NK-92 treated with Interleukin-12 subunit alpha and Interleukin-12 subunit beta, amount 100 ng/mL, for 24 hours (cell line): ENCODE measurements at regions not wholly inside any gene's neighbourhood (a gene's known extent, or its start where the extent isn't known, plus 50 kb on each side); places are given as distances from the start of the nearest gene placed in this dataset.

Source experiments
- DNase-seq: peaks from one replicate; lab custom pipeline; 2025; lab: John Stamatoyannopoulos, UW

DNA sequence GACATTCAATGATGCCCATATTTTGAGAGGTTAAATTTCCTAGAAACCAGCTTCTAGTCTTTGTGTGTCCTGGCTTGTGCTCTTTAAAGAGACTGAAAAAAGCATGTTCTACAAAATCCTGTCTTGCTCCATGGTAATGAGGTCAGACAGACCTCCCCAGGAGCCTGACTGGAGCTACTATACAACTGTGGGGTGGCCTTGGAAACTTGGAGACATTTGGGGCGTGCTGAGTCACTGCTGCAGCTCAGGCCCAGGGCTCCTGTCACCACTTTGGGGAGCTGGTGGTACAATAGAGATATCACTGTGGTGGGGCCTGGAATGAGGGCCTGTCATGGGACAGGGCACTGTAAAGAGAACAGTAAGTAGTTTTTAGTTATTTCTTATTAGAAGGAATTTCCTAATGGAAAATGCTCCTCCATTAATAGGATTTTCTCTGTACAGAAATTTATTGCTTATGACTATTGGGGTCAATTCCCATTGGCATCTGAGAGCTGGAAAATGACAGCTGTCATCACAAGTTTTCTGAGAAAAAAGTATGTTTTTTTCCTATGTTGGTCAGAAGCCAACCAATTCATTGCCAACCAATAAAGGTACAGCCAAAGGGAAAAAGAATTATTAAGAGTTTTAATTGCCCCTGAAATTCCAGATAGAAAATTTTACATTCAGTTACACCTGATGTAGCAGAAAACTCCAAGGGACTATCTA lies 207.4 kb upstream of the JADE1 start:
- no peak for DNase-seq

- DNase-seq, result peak; percentile 1
Measured at GRCh38 chr4:128600996-128601871, 208.3 kb upstream of the JADE1 start.

DNA sequence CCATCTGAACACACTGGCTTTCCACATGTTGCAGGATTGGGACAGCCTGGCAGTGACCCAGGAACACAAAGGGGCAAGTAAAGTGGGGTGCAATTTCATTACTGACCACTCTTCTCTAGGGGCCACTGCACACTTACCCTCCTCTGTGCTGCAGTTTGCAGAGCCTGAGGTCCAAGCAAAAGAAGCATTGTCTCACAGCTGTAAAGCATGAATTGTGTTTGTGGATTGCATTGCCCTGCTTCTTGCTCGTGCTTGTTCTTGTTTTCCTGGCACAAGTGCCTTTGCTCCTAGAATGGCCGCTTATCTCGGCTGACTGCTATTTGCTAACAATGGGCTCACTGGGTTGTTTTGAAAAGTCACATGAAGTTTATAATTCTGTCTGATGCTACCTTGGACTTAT lies 209.1 kb upstream of the JADE1 start:
- DNase-seq, result no peak

DNA sequence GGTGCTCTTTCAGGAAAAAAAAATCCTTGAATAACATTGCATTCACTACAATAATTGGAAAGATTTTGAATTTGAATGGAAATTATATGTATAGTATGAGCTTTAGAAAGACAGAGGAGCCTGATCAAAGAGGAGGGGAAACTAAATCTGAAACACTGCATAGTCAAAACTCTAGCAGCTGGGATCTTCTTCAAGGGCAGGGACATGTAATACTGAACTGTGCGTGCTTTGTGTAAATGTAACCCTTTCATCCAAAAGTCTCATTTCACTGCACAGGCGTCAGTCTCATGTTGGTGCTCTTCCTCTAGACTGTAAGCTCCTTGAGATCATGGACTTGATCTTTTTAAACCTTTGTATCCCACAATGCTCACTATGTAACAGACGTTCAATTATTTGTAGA lies 212.0 kb upstream of the JADE1 start:
- no peak for DNase-seq

GRCh38 chr4:128596853-128597252 lies 212.6 kb upstream of the JADE1 start:
- DNase-seq, result no peak

DNA sequence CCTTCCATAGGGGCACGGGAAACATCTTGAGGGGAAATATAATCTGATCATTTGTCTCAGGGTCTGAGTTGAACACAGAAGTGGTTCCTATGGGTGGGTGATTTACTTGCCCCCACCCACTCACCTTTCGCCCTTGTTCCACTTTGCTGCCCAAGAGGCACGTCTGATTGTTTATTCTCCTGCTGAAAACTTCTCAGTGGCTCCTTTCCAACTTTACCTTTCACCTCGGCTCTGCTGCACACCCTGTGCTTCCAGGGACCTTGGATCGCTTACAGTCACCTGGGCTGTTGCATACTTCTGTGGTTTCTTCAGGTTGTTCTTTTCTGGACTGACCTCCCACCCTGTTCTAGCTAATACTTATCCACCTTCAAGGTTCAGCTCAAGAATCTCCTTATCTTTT lies 213.4 kb upstream of the JADE1 start:
- no peak for DNase-seq

- DNase-seq, result no peak
Measured at GRCh38 chr4:128591482-128591881, 218.0 kb upstream of the JADE1 start.

GRCh38 chr4:128590773-128591172 lies 218.7 kb upstream of the JADE1 start:
- no peak for DNase-seq

- no peak for DNase-seq
Measured at GRCh38 chr4:128590034-128590740, 219.3 kb upstream of the JADE1 start.

GRCh38 chr4:128589384-128589965 lies 220.0 kb upstream of the JADE1 start:
- DNase-seq, result no peak

DNA sequence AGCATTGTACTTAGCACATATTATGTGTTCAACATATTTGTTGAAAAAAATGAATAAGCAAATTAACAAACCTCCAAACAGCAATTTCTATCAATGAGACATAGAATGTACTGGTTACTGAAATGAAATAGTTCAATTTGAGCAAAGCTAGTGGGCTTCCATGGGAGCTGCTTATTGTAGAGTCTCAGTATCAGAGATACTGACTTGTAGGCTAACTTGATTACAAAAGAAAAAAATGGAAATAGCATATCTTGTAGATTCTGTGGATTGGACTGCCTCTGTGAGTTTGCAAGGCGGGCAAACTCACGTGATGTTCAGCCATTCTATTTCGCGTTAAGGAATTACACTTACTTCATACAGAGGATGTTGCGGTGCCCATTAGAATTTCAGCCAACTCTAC lies 222.1 kb upstream of the JADE1 start:
- no peak for DNase-seq

DNA sequence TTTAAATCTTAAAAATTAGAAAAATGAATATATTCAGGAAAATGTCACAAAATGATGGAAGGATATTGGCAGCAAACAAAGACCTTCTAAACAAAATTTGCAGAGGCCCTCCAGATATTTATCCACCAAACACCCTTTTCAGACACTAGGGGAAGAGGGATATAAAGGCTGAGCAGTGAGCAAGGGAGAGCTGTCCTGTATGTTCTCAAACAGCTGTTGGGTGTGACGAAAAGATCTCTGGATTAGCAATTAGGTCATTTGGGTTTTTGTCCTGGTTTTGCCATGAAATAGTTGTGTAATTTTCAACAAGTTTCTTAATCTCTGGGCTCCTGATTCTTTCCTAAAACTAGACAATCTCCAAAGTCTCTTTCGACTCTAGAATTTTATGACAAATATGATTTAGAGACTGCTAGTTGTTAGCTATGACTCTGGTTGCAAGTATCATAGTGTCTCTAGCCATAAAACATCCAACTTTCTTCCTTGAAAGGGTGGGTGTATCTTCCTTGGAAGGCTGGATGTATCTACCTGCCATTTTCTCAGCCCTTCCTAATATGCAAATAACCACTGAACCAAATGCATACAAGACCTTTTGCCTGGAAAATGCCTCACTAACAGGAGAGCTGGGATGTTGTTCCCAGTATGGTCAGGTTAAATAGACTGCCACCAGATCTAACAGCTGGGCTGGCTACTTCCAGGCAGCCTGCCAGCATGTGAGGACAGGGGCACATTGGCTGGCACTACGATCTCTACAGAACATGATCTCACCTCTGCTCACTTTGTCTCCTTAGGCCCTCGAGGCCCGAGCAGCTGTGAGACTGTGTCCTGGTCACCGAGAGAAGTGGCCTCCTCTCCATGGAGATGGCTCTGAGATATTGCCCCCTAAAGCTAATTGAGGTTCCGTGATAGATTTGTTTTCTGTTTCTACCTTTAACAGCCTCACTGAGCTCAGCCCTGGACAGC lies 225.5 kb upstream of the JADE1 start:
- DNase-seq, result no peak

- no peak for DNase-seq
Measured at GRCh38 chr4:128582427-128582870, 227.1 kb upstream of the JADE1 start.

- DNase-seq, result no peak
Measured at GRCh38 chr4:128579154-128579853, 230.2 kb upstream of the JADE1 start.

DNA sequence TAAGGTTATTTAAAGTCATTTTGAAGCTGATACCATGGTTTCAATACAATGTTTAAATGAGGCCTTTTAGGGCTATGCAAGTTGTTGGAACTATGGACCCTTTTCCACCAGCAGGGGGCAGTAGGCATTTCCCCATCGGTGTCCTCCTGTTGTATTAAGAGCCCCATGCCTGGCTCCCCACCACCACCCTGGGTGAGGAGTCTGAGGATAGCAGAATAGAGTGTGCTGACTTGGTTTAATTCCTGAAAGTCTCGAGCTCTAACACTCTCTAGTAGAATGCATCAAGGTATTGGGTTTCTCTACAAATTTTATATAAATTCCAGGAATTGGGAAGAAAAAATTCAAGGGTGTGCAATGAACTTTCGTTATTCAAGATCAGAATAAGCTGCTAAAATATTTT lies 234.8 kb upstream of the JADE1 start:
- DNase-seq, result peak; percentile 38

DNA sequence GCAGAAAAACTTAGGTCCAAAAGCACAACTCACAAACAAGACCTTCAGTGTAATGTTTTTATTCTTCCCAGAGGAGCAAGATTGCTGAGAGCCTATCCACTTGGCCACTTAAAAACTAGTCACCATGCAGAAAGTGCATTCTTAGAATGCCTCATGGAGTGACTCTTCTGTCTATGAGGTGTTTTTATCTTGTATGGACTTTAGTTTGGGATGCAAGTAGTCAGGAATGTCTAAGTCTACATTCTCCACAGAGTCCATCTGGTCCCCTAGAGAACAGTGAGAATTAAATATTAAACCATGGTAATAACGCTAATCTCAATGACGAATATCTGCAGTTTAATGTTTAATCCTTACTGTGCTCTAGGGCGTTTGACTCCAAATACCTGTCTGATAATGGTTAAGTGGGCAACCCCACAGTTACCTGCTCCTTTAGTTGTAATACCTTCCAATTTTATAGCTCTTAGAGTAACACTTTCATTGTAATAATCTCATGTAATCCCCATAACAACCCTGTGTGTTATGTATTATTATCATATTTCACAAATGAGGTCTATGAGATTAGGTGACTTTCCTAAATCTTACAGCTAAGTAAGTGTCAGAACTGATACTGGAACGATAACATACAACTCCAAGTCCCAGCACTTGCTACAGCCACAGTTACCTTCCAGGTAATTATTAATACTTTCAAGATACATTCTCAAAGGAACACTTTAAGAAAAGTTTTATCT lies 235.6 kb upstream of the JADE1 start:
- DNase-seq, result no peak

GRCh38 chr4:128572778-128573241 lies 236.7 kb upstream of the JADE1 start:
- no peak for DNase-seq

DNA sequence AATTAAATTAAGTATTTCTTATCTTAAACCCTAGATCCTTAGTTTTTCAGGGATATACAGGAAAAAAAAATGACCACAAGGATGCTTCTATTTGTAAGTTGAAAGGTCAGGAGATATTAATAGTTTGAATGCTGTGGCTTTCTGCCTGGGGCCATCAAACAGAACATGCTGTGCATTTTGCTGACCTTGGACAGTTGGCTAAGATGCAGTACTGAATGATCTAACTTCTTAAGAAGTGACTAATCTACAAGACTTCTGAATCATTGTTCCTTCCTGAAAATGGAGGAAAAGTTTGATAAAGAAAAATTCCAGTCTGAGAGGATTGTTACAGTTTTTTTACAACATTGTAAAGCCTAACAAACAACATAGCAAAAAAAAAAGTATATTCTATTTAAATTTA lies 237.8 kb upstream of the JADE1 start:
- no peak for DNase-seq

GRCh38 chr4:128570387-128570975 lies 239.0 kb upstream of the JADE1 start:
- DNase-seq, result no peak
